ELF-1 (cell line): ENCODE measurements at regions not wholly inside any gene's neighbourhood (a gene's known extent, or its start where the extent isn't known, plus 50 kb on each side); places are given as distances from the start of the nearest gene placed in this dataset.

Source experiments
- DNase-seq: peaks from one replicate; pipeline ENCODE4 v3.0.0-alpha.2; 2016; ENCODE audit warnings: low read depth, low spot score

- peak; percentile 80 for DNase-seq
Observed at GRCh38 chr14:26204728-26205479, 392.9 kb downstream of the NOVA1 start.

GRCh38 chr14:26204366-26204727 lies 393.5 kb downstream of the NOVA1 start:
- no peak for DNase-seq

DNA sequence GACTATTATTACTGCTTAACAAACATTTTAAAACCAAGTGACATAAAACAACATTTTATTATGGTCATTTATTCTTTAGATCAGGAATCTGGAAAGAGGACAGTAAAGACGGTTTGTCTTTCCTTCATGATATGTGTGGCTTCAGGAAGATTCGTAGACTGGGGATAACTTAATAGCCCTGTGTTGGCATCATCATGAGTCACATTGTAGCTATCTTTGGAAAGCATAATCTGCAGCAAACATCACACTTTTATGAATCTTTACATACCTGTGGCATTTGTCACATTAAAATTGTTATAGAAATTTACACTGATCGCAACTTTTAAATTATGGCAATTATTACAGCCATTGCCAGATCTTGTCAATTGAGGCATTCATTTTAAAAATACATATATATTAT lies 397.1 kb downstream of the NOVA1 start:
- no peak for DNase-seq

GRCh38 chr14:26199590-26200370 lies 398.1 kb downstream of the NOVA1 start:
- peak; percentile 5 for DNase-seq

DNA sequence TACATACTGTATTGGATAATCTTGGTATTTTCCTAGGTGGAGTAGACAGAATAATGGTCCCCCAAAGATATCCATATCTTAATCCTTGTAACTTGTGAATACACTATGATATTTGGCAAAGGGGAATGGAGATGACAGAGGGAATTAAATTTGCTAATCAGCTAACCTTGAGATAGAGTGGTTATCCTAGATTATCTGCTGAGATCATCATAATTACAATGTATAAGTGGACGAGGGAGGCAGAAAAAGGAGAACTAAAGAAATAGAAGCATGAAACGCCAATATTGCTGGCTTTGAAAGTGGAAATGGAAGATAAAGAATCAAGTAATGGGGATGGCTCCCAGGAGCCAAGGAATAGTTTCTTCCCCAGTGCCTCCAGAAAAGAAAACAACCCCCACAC lies 398.7 kb downstream of the NOVA1 start:
- DNase-seq, result no peak

- no peak for DNase-seq
Observed at GRCh38 chr14:26194816-26195215, 403.0 kb downstream of the NOVA1 start.

DNA sequence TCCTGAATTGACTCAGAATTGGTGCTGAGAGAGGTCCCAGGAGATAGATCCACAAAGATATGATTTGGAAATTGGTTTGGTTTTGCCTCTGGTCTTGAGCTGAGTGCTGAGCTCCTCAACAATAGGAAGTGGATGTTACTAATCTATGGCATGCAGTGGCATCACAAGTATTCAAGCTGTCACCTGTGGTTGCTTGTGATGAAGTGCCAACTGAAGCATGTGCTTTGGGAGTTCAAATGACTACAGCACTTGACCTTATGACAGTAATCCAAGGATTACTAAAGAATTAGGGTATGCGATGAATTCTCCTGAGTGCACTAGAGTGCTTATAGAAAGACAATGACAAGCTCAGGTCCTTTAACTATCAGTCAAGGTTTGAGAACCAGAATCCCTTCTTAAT lies 406.2 kb downstream of the NOVA1 start:
- DNase-seq, result no peak

- DNase-seq, result no peak
Observed at GRCh38 chr14:26191123-26191522, 406.7 kb downstream of the NOVA1 start.

DNA sequence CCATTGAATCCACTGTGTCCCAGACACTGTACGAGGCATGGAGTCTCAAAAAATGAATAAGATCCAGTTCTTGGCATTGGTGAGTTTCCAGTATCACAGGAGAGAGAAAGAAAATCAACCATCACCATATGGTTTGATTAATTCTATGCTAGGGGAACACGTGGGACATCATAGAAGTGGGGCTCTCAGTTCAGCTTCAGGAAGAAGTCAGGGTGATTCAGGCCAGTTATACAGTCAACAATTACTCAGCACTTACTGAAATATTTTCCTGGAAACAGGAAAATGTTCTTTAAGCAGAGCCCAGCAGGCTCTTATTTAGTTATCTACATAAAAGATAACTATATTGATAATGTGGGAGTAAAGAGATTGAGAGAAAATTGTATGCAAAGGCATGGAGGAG lies 407.2 kb downstream of the NOVA1 start:
- no peak for DNase-seq

GRCh38 chr14:26187996-26188620 lies 409.7 kb downstream of the NOVA1 start:
- DNase-seq, result no peak

GRCh38 chr14:26180221-26180620 lies 417.6 kb downstream of the NOVA1 start:
- DNase-seq, result no peak

GRCh38 chr14:26175658-26176057 lies 422.2 kb downstream of the NOVA1 start:
- DNase-seq, result no peak

GRCh38 chr14:26174395-26174794 lies 423.4 kb downstream of the NOVA1 start:
- no peak for DNase-seq

DNA sequence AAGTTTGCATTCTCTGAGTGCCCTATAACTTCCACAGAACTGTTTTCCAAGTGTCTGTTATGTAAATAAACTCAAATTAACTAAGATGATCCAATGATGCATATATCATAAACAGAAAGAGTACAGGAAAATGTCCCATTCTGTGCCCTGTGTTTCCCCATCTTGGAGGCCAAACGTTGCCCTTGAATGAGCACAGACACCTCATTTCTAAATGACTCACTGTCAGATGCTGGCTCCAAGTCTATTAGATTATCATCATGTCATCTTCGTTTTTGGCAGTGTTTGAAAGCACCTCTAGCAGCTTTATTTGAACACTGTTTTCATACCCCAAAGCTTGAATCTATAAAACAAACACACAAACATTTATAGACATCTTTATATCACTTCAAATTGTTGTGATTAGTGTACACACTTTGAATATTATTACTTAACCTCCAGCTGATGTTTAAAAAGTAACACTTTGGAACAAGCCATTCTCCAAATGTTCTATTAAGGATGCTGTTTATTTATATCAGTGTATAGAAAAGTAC lies 424.2 kb downstream of the NOVA1 start:
- no peak for DNase-seq

GRCh38 chr14:26172396-26172795 lies 425.4 kb downstream of the NOVA1 start:
- no peak for DNase-seq

DNA sequence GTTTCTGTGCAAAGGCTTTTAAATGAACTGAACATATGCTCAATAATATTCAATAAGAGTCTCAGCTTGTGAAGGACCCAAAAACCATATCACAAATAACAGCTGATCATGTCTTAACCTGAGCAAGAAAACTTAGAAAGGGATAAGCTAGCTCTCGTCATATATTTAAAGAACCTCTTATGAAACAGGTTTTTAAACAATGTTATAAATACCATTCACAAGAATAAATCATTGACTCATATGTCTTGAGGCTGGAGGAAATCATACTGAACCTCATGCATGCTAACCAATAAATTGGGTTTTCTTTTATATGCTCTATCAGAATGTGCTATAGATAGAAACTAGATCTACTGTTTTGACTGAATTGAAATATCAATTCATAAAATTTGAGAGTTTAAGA lies 426.9 kb downstream of the NOVA1 start:
- no peak for DNase-seq

DNA sequence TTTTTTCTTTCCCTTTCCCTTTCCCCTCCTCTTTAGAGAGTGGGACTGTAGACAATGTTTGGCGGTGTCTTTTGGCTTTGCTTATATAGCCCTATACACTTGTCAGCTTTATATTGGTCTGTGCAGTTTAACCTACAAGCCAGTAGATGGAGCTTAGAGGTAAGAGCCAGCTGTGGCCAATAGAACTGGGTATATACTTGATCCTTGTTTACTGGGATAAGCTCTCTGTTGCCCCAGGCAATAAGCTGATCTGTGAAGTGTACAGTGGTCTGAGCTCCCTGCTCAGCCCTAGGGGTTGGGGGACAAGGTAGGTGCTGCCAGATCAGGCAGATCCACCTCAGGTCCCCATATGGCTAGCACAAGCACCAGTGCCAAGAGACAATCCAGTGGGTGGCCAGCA lies 434.1 kb downstream of the NOVA1 start:
- DNase-seq, result peak; percentile 69

DNA sequence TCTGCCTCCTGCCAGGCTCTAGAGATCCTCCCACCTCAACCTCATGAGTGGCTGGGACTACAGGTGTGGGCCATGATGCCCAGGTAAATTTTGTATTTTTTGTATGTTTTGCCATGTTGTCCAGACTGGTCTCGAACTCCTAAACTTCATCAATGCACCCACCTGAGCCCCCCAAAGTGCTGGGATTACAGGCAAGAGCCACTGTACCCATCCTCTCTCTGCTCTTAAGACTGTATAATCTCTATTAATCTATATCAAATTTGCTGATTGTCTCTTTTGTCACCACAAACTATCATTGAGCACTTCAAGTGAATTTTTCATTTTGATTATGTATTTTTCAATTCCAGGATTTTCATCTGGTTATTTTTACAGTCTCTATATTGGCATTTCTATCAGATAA lies 440.3 kb downstream of the NOVA1 start:
- DNase-seq, result no peak

DNA sequence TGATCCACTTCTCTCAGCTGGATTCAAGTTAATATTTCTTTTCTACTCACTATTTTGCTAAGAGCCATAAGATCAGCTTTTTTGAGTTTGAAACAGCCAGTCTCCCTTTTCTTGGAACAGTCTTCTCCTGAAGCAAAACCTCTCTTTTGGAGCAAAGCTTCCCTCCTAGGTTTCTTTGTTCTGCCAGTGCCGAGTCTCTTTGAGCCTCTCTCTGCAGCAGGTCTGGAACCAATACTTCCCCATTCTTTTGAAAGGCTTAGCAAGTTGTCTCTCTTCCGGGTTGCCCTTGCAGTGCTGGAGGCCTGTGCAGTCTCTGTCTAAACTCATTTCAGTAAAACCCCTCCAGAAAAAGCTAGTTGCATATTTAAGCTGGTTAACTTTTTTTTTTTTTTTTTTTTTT lies 454.8 kb downstream of the NOVA1 start:
- DNase-seq, result no peak

DNA sequence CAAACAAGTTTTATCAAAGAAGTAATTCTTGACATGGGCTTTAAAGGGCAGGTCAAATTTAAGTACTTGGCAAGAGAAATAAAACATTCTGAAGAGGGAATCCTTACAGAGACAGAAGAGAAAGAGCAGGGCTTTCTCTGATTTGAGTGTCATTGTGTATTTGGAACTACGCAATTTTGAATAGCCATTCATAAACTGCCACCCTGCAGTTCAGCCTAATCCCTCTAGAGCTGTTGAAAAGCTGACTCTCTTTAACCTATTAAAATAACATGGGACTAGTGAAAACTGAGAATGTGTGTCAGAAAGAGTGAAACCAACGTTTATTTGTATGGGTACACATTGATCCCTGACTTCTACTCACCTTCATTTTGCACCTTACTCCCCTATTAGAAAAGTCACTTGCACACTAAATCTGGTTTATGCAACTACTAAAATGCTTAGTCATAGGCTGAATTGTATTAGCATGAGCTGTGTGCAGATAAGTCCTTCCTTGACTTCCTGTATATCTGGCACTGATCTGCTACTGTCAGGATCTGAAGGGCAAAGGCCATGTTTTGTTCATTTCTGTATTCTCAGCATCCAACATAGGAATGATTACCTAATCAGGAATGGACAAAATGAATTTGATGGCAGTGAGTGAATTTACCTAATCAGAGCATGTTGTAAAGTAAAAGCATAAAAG lies 458.9 kb downstream of the NOVA1 start:
- no peak for DNase-seq

- DNase-seq, result no peak
Observed at GRCh38 chr14:26137161-26137560, 460.7 kb downstream of the NOVA1 start.

- DNase-seq, result no peak
Observed at GRCh38 chr14:26132061-26132645, 465.7 kb downstream of the NOVA1 start.
